ENCODE measurements at regions not wholly inside any gene's neighbourhood (a gene's known extent, or its start where the extent isn't known, plus 50 kb on each side); places are given as distances from the start of the nearest gene placed in this dataset.

- intact Hi-C loops (cut with DNase I), result no loop called here
- Histone ChIP-seq H3K27me3 (no peaks in the 10 kb centered on the region), H3K4me1 (no peaks in the 10 kb centered on the region), H3K4me3 (no peak overlapping the region), H3K27ac (no peak overlapping the region), H3K36me3 (no peaks in the 10 kb centered on the region), H3K9me3 (no peaks in the 10 kb centered on the region)
- TF ChIP-seq POLR2AphosphoS5 (IDR thresholded peaks at IDR 0.05) (no peak), EP300 (IDR thresholded peaks at IDR 0.05) (no peak), POLR2A (IDR thresholded peaks at IDR 0.05) (no peak), CTCF (IDR thresholded peaks at IDR 0.05) (no peak)
- no peak for DNase-seq
- WGBS, 2 donors, result 70 to 76% methylated on average over 8 of the region's 8 CpGs
Observed at GRCh38 chr11:97202613-97203292, 812.9 kb downstream of the JRKL start.

GRCh38 chr11:97218011-97218410 lies 828.2 kb downstream of the JRKL start:
- no peak for DNase-seq
- WGBS, 2 donors, result 81 to 83% methylated on average over 3 of the region's 3 CpGs
- intact Hi-C loops (cut with DNase I), result no loop called here

GRCh38 chr11:97223647-97224046 lies 833.8 kb downstream of the JRKL start:
- Histone ChIP-seq H3K4me1 (no peaks in the 10 kb centered on the region), H3K27ac (no peak overlapping the region), H3K36me3 (no peaks in the 10 kb centered on the region), H3K27me3 (no peaks in the 10 kb centered on the region), H3K4me3 (no peak overlapping the region), H3K9me3 (no peaks in the 10 kb centered on the region)
- 80 to 86% methylated on average over 3 of the region's 3 CpGs for WGBS, 2 donors
- TF ChIP-seq POLR2AphosphoS5 (IDR thresholded peaks at IDR 0.05) (no peak), POLR2A (IDR thresholded peaks at IDR 0.05) (no peak), CTCF (IDR thresholded peaks at IDR 0.05) (no peak), EP300 (IDR thresholded peaks at IDR 0.05) (no peak)
- DNase-seq, result no peak
- intact Hi-C loops (cut with DNase I), result no loop called here

More at GRCh38 chr11:97218011-97218410, 828.2 kb downstream of the JRKL start:
- no peak overlapping the region for H3K4me3 ChIP-seq
- H3K27ac ChIP-seq, result no peak overlapping the region
- no peaks in the 10 kb centered on the region for H3K27me3 ChIP-seq
- H3K9me3 ChIP-seq, result no peaks in the 10 kb centered on the region
- no peaks in the 10 kb centered on the region for H3K4me1 ChIP-seq
- no peaks in the 10 kb centered on the region for H3K36me3 ChIP-seq
- TF ChIP-seq CTCF (IDR thresholded peaks at IDR 0.05) (no peak), POLR2AphosphoS5 (IDR thresholded peaks at IDR 0.05) (no peak), POLR2A (IDR thresholded peaks at IDR 0.05) (no peak), EP300 (IDR thresholded peaks at IDR 0.05) (no peak)

GRCh38 chr11:97224396-97224795 lies 834.6 kb downstream of the JRKL start:
- intact Hi-C loops (cut with DNase I), result no loop called here
- Histone ChIP-seq H3K36me3 (no peaks in the 10 kb centered on the region), H3K27me3 (no peaks in the 10 kb centered on the region), H3K27ac (no peak overlapping the region), H3K9me3 (no peaks in the 10 kb centered on the region), H3K4me1 (no peaks in the 10 kb centered on the region), H3K4me3 (no peak overlapping the region)
- DNase-seq, result no peak
- TF ChIP-seq EP300 (IDR thresholded peaks at IDR 0.05) (no peak), POLR2AphosphoS5 (IDR thresholded peaks at IDR 0.05) (no peak), CTCF (IDR thresholded peaks at IDR 0.05) (no peak), POLR2A (IDR thresholded peaks at IDR 0.05) (no peak)
- WGBS, 2 donors, result 83 to 85% methylated on average over 4 of the region's 4 CpGs

GRCh38 chr11:97225794-97226193 lies 836.0 kb downstream of the JRKL start:
- no peak for DNase-seq
- H3K4me1 ChIP-seq, result no peaks in the 10 kb centered on the region
- no peak overlapping the region for H3K27ac ChIP-seq
- H3K36me3 ChIP-seq, result no peaks in the 10 kb centered on the region
- H3K4me3 ChIP-seq, result no peak overlapping the region
- 81 to 82% methylated on average over 5 of the region's 5 CpGs for WGBS, 2 donors
- intact Hi-C loops (cut with DNase I), result no loop called here
- no peaks in the 10 kb centered on the region for H3K9me3 ChIP-seq
- no peaks in the 10 kb centered on the region for H3K27me3 ChIP-seq
- no peak for TF ChIP-seq CTCF (IDR thresholded peaks at IDR 0.05)
- TF ChIP-seq POLR2AphosphoS5 (IDR thresholded peaks at IDR 0.05), result no peak
- TF ChIP-seq EP300 (IDR thresholded peaks at IDR 0.05), result no peak
- TF ChIP-seq POLR2A (IDR thresholded peaks at IDR 0.05), result no peak

Data from sigmoid colon (tissue), 6 donors.